ENCODE measurements at regions not wholly inside any gene's neighbourhood (a gene's known extent, or its start where the extent isn't known, plus 50 kb on each side); places are given as distances from the start of the nearest gene placed in this dataset.

DNA sequence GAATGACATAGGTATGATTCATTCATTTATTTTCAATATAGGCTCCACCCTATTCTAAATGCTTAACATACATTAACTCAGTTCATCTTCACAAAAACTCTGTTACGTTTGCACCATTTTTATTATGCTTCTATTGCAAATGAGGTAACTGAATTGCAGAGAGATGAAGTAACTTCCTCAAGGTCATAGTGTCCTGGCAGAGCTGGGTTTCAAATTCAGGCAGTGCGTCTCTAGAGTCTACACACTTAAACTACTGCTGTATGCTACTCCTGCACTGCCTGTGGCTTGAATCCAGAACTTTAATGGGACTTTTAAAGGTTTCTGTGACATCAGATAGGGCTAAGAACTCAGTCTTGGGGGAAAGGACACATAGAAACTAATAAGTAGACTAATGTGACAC, 413.4 kb downstream of the UBE2NL start:
- Histone ChIP-seq H3K27ac (no peak overlapping the region), H3K27me3 (no peaks in the 10 kb centered on the region), H3K9me3 (no peaks in the 10 kb centered on the region), H3K36me3 (no peaks in the 10 kb centered on the region), H3K4me1 (no peaks in the 10 kb centered on the region), H3K4me3 (no peak overlapping the region)
- intact Hi-C loops (cut with DNase I), result no loop called here
- no peak for TF ChIP-seq POLR2A (IDR thresholded peaks at IDR 0.05)
- TF ChIP-seq CTCF (IDR thresholded peaks at IDR 0.05), result no peak
- ATAC-seq (no peak), DNase-seq (no peak)
- 48% methylated on average over 2 of the region's 2 CpGs for WGBS (ENCODE audit: insufficient coverage, low coverage, low lambda C conversion rate, missing lambda C conversion rate)

GRCh38 chrX:144327495-144327894, 443.6 kb downstream of the UBE2NL start:
- no peak for DNase-seq
- no peaks in the 10 kb centered on the region for H3K27me3 ChIP-seq
- intact Hi-C loops (cut with DNase I), result no loop called here
- H3K9me3 ChIP-seq, result no peaks in the 10 kb centered on the region
- no peaks in the 10 kb centered on the region for H3K4me1 ChIP-seq
- H3K4me3 ChIP-seq, result no peak overlapping the region
- TF ChIP-seq POLR2A (IDR thresholded peaks at IDR 0.05) (no peak), CTCF (IDR thresholded peaks at IDR 0.05) (no peak)
- H3K27ac ChIP-seq, result no peak overlapping the region
- ATAC-seq, result no peak
- no peaks in the 10 kb centered on the region for H3K36me3 ChIP-seq
- 52% methylated on average over 4 of the region's 4 CpGs for whole genome bisulfite sequencing (ENCODE audit: insufficient coverage, low coverage, low lambda C conversion rate, missing lambda C conversion rate)

GRCh38 chrX:144333429-144333828, 449.6 kb downstream of the UBE2NL start:
- intact Hi-C loops (cut with DNase I), result no loop called here
- Histone ChIP-seq H3K4me1 (no peaks in the 10 kb centered on the region), H3K27me3 (no peaks in the 10 kb centered on the region), H3K4me3 (no peak overlapping the region), H3K36me3 (no peaks in the 10 kb centered on the region), H3K9me3 (no peaks in the 10 kb centered on the region), H3K27ac (no peak overlapping the region)
- no peak for ATAC-seq
- 48% methylated on average over 3 of the region's 4 CpGs for WGBS (ENCODE audit: insufficient coverage, low coverage, low lambda C conversion rate, missing lambda C conversion rate)
- DNase-seq, result no peak
- TF ChIP-seq POLR2A (IDR thresholded peaks at IDR 0.05) (no peak), CTCF (IDR thresholded peaks at IDR 0.05) (no peak)

DNA sequence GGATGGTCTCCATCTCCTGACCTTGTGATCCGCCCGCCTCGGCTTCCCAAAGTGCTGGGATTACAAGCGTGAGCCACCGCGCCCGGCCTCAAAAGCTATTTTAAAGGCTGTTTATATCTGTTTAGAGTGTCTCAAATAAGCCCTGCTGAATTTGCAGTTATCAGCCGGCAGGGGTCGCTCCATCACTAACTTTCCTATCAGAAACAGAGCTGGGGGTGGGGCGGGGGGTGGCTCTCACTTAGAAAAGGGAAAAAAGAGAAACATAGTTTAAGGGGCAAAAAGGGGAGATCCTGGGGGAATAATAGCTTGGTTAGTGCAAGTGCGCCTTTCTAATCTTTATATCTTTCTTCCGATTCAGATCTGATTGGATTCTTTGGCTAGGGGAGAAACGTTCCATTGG, 450.7 kb downstream of the UBE2NL start:
- H3K27me3 ChIP-seq, result no peaks in the 10 kb centered on the region
- 62% methylated on average over 13 of the region's 13 CpGs for WGBS (ENCODE audit: insufficient coverage, low coverage, low lambda C conversion rate, missing lambda C conversion rate)

More for the DNA sequence above, 450.7 kb downstream of the UBE2NL start:
- no peak for TF ChIP-seq POLR2A (IDR thresholded peaks at IDR 0.05)
- no peak for TF ChIP-seq CTCF (IDR thresholded peaks at IDR 0.05)
- Histone ChIP-seq H3K36me3 (no peaks in the 10 kb centered on the region), H3K4me3 (no peak overlapping the region), H3K27ac (no peak overlapping the region), H3K9me3 (no peaks in the 10 kb centered on the region), H3K4me1 (no peaks in the 10 kb centered on the region)
- intact Hi-C loops (cut with DNase I), result no loop called here
- ATAC-seq (no peak), DNase-seq (no peak)

Measured in right lobe of liver (tissue), 6 donors.